NCI-H748 treated with DMSO at 0.1 percent for 48 hours (cell line): ENCODE measurements at regions not wholly inside any gene's neighbourhood (a gene's known extent, or its start where the extent isn't known, plus 50 kb on each side); places are given as distances from the start of the nearest gene placed in this dataset.

Source experiments
- DNase-seq: peaks from one replicate; lab custom pipeline; 2025; lab: John Stamatoyannopoulos, UW

DNA sequence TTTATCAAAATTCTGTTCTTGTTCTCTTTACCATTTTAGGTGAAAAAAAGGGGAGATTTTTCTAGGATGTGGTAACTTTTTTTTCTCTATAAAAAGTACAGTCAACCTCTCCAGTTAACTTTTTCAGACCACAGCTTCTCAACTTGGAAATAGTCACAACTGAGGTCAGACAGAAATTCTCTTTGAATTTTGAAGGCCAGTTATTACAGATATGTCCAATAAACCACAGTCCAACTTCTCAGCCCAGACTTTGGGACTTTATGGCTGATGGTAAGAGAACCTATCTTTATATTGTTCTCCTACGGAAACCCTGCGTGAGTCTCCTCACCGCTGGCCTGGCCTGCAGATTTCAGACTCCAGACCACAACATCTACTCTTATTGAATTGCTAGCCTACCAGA lies 176.7 kb downstream of the DACT1 start:
- DNase-seq: no peak

DNA sequence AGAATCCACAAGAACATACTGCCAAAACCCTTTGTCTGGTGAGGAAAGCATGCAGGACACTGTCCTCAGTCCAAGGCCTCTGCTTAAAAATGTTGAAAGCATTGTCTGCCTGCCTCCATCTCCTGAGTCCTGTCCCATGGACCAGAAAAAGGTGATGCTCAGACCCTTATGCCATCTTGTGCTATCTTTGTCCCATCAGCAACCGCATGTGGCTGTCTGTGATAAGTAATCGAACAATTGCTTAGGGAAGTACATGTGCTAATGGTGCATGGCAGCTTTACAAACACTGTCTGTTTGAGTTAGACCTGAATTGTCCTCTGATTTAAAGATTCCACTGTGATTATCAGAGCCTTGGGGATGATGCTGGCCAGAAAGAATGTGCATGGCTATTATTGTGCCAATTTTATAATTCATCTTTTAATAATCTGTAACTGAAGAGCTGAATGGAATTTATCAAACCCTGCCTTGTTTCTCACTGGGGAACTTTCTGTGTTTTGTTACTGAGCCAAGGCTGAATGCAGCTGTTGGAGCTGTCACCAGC lies 177.5 kb downstream of the DACT1 start:
- no peak for DNase-seq

DNA sequence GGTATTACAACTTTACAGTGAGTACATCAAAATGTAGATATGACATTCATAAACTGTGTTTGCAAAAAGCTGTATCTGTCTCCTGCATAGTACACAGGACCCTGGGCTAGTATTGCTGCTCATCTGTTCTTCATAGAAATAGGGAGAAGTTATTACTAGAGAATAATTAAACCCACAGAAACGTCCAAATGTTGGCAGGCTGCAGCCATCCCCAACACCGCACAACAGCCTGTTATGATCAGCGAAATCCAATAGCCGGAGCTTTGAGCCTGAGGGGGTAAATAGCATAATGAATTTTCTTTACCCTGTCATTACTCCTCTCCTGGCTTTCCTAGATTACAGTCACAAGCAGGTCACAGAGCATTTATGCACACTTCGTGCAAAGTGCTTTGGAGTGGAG lies 178.0 kb downstream of the DACT1 start:
- DNase-seq: no peak

DNA sequence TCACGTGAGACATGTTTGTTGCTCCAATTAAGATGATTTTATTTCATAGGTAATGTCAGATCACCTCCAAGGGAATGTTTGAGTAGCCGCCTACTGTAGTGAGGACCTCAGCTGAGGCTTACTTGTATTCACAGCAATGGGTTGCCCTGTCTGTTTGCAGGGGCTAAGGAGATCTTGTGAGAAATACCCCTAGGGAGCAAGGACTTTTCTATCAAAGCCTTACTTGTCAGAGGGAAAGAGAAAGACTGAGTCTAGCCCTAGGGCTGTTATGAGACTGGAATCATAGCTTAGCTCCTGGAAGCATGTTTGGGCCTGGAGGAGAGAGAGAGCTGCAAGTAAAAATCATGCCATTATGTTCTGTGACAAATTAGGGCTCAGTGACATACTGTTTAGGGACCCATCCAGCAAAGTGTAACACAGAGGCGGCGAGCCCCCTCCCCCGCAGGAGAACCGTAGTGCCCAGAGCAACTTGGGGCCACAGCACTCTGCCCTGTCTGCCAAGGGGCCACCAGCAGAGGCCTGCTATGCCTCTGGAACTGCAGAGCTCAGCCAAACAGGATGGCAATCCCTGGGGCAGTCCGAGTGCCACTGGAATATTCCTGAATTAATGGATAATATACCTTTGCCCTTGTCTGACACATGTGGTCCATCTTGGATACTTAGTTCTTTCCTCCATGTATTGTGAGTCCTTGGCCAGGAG lies 178.8 kb downstream of the DACT1 start:
- no peak for DNase-seq

DNA sequence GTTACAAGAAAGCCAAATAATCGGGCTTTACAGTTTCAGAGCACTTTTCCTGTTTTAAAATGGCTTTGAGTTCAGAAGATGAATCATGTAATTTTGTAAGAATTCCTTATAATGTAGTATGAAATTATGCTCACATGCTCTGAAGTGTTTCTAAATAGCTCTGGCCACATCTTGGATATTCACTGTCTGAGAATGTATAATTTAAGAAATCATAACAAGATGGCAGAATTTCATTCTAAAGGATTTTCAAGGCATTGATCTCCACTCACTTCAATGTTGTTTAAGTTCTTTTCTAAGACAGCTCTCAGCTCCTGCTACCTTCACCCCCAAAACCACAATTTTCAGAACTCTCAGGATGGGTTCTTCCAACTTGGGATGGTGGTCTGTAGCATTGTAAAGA lies 180.1 kb downstream of the DACT1 start:
- DNase-seq: no peak

DNA sequence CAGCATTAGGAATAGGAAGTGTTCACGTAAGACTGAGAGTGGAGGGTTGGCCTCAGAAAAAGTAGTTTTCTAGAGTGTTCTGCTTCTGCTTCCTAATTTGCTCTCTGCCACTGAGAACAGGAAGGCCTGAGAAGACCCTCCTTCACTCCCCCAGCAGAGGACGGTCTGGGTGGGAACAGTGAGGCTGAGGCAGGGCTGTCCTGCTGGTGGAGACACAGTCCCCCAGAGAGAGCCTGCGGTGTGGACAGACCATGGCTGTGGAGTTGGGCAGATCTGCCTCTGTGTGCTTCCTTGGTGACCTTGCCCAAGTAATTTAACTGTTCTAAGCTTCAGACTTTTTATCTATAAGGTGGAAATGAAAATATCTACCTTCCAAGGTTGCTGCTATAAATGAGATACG lies 182.3 kb downstream of the DACT1 start:
- no peak for DNase-seq

DNA sequence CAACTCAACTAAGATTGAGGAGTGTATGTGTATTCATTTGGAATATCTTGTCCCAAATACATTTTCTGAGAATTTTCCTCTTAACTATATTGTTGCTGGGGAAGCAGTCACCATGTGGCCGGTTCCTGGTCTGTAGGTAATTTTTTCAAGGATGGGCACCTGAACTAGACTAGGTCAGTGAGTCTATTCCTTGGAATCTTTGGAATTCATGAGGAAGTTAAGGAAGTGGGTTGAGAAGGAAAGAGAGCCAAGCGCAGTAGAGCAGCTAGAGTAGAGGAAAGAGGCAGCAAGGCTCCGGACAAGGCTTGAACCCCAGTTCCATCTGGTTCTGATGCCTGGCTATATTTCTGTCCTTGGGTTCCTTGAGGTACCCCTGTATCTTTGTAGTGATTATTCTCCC lies 183.7 kb downstream of the DACT1 start:
- no peak for DNase-seq

DNA sequence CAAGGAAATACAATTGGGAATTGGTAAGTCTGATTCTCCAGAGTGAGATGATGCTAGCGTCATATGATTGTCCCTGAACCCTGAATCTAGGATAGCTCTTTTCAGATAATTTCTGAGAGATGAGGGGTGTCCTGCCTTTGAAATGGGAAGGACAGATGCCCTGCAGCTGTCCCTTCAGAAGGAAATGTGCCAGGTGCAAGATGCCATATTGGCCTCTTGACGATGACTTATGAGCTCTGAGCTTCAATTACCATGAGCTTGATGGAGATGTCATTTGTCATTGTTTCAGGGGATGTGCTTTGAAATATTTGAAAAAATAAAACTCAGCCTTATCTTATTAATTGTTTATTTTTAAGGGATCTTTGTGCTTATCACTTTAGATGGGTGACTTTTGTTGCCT lies 185.1 kb downstream of the DACT1 start:
- DNase-seq: no peak

DNA sequence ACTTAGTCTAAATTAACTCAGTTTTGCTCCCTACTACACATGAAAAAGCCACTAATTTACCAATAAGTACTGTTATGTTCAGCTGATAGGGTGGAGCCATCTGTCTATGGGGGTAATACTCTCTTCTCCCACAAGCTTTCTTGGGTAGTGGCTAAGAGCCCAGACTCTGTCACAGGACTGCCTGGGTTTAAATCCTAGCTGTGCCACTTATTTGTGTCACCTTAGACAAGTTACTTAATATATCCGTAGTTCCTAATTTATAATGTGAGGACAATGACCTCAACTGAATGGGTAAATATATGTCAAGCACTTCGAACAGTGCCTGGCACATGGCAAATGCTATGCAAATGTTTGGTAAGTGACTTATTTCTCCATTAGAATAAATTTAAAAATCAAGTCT lies 185.6 kb downstream of the DACT1 start:
- no peak for DNase-seq

DNA sequence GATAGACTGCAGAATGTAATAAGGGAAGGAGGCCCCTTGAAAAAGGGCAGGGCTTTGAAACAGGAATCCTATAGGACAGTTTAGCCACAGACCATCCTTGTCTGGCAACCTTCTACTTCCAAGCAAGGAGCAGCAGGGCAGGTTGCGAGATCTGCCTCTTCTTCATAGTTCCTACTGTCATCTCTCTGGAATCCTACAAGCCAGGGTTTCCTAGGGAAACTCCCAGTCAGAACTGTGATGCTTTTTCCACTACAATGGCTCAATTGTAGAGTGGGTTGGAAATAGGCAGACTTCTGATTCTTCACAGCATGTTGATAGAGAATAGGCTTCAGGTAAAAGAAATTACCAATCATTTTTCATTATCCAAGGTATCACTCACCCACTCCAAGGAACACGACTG lies 186.3 kb downstream of the DACT1 start:
- no peak for DNase-seq

DNA sequence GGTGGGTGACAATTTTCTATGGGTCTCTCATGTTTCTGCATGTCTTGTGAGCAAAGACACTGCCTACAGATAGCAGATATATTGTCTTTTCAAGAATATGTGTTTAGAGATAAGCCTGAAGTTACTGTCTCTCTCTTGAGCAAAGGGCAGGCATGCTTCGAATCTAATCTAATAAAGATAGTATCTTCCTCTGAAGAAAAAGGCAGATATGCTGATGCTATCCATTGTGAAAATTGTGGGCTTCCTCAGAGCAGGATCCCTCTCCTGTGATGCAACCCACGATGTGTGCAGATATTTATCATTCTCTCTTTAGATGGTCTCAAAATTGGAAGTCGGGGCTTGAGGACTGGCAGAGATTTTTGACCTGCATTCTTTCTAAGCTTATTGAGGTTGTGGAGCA lies 187.0 kb downstream of the DACT1 start:
- DNase-seq: no peak

DNA sequence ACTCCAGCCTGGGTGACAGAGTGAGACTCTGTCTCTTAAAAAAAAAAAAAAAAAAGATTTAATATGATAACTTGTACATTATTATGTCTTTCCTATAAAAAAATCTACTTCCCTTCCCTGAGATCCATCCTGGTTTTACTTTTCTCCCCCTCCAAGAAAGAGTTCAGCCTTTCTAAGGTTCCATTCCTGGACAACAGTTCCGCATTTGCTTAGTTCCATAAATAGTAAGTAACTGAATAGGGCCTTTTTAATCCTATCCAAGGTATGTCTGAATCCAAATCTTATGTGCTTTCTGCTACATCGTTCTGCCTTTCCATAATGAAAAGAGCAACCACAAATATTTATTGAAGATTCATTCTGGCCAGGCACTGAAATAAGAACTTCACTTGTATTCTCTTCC lies 187.8 kb downstream of the DACT1 start:
- DNase-seq: no peak

DNA sequence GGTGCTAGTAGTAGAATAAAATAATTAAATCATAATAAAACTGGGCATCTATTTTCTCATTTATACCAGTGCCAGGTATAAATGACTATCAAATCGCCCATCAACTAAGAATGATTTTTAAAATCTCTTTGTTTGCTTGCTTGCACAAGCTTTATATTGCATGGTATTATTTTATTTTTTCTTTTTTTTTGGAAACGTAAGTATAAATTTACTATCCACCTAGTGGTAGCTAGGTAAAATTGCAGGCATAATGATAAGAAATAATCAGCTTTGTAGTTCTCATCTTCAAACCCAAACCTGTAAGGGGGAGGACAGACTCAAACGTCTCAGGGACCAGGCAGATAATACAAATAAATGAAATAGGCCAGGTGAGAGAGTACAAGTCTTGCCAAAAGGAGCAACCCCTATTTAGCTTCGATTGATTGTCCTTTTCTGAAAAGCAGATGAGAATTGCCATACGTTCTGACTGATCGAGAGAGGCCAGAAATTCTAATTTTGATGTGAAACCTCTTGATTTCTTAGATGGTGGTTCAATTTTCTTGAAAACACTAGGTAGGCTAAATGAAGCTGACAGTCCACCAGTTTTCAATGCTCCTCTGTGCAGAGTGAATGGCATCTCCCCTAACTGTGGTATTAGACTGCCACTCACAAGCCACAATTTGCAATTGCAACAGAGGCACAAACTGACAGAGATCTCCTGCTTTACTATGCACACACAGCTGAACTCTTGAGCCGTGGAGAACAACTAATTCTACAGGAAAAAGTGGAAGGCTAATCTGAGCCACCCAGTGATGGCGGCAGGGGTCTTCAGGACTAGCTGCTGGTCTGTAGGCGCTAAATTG lies 189.3 kb downstream of the DACT1 start:
- DNase-seq: no peak

DNA sequence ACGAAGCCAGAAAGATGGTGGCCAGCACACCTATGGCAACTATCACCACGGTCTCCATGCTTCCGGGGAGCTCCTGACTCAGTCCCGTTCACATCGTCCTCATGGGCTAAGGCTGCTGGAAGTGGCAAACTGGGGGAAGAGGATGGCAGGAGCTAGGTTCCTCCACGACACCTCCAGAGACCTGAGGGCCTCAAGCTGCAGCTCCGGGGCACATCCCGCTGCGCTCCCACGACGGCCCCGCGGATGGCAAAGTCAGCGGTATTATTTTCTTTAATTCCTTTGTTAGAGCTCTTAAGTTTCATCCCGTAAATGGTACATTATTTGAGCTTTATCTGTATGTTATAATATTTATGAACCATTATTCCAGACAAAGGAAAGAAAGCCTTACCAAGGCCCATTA lies 190.5 kb downstream of the DACT1 start:
- no peak for DNase-seq

DNA sequence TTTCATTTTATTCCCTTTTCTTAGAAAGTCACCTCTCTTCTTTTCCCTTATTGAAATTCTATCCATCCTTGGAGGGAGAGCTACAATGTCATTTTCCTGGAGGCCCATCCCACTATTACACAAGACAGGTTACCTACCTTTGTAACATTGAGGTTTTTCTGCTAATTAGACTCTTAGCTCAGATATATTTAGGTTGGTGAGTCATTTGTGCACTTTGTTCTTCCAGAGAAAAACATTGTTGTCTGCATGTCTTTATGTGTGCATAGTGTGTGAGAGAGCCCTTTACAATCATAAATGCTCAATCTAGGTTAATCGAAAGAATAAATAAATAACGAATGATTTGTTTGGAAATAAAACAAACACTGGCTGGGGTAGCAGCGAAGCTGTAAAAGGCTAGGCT lies 191.8 kb downstream of the DACT1 start:
- DNase-seq: peak; percentile 99

DNA sequence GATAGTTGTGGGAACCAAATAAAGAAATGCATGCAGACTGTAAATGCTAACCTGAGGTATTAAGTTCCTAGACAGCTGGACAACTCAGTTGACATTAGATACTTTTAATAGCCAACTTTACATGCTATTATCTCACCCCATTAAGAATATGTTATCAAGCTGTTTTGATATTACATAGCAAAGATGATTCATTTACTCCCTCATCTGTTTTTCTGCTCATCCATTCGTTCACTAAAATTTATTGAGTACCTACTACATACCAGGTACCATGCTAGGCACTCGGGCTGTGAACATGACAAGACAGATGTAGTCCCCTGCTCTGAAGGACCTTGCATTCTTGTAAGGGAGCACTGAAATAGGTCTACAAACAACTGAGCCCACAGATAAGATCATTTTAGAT lies 192.4 kb downstream of the DACT1 start:
- DNase-seq: no peak

DNA sequence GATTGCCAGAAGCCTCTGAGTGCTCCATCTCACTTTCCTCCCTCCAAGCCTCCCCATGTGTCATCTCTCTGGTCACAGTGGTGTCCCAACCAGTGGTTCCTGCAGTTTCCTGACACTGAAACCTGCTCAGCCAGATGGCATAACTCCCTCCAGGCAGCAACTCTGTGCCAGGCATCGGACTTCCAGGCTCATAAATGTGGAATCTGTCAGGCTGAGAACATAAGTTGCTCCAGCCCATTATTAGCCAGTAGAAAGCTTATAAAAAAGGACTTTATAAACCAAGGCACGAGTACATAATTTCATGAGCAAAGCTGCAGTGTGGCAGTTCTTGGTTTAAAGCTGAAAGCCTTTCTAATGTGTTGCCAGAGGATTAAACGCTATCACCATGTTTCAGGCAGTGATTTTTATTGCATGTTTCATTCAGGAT lies 194.3 kb downstream of the DACT1 start:
- no peak for DNase-seq

DNA sequence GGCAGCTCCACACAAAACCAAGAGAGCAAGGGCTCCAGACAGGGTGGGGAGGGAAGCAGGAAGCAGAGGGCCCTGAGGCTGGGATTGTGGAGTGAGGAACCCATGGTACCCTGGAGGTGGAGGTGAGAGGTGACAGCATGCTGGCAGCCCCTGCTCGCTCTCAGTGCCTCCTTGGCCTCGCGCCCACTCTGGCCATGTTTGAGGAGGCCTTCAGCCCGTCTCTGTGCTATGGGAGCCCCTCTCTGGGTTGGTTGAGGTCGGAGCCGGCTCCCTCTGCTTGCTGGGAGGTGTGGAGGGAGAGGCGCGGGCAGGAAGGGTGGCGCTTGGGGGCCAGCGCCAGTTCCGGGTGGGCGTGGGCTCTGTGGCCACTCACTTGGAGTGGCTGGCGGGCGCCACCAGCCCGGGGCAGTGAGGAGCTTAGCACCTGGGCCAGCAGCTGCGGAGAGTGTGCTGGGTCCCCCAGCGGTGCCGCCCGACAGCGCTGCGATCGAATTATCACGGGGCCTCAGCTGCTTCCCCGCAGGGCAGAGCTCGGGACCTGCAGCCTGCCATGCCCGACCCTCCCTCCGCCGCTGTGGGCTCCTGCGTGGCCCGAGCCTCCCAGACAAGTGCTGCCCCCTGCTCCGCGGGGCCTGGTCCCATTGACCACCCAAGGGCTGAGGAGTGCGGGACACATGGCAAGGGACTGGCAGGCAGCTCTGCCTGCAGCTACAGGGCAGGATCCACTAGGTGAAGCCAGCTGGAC lies 196.0 kb downstream of the DACT1 start:
- DNase-seq: no peak

DNA sequence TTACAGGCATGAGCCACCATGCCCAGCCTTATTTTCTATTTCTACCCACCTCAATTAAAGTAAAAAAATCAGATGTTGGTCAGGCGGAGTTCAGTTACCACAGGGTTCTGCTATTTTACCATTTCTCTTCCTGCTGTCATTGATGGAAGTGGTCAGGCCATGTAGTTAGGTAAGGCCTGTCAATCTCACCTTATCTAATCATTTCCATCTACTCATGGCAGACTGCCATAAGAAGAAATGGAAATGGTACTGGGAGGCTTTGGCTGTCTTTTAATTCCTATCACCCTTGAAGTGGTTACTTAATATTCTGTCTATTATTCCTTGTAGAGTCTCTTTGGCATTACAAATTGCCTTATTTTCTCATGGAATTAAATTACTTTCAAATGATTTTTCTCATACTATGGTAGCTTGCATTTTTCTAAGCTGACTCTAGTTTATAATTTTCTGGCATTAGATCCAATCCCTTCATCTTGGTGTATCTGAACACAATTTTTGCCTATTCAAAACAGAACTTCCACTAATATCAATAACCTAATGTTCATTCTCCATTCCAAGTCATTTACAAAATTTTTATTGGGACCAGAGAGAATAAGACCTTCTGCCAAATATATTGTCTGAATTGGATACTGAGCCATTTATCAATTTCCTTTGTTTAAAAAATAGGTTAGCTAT lies 198.7 kb downstream of the DACT1 start:
- DNase-seq: no peak

DNA sequence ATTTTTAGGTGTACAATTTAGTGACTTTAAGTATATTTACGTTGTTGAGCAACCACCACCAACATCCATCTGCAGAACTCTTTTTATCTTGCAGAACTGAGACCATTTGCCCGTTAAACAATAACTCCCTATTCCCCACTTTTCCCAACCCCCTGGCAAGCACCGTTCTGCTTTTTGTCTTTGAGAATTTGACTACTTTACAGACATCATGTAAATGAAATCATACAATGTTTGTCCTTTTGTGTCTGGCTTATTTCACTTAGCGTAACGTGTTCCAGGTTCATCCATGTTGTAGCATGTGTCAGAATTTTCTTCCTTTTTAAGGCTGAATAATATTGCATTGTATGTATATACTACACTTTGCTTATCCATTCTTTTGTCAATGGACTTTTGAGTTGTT lies 201.5 kb downstream of the DACT1 start:
- DNase-seq: no peak

DNA sequence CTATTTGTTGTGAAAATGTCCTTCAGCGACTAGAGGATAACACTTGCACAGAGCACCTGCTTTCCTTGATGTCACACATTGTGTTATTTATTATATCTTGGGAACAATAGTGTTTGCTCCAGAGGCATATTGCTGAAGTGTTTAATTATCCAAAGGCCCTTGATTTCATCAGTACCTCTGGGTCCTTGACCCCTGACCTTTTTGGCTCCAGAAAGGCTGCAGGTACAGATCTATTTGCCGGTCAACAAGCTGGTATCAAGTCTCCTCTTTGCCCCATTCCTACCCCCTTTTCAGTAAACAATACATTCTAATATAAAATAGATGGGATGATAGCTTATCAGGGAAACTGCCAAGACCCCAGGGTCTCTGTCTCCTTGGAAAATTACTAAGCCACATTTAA lies 206.8 kb downstream of the DACT1 start:
- peak; percentile 90 for DNase-seq
